Neural progenitor cell (in vitro differentiated cells): ENCODE measurements at regions not wholly inside any gene's neighbourhood (a gene's known extent, or its start where the extent isn't known, plus 50 kb on each side); places are given as distances from the start of the nearest gene placed in this dataset.

Experiments used
- DNase-seq: peaks from one replicate; pipeline ENCODE4 v3.0.0-alpha.2; 2016; ENCODE audit warnings: low spot score
- H2AFZ ChIP-seq: fragments of 200-600 bp; sonication (generic); replicated peaks from 2 replicates; pipeline ENCODE4 v1.6.1; 2016; ENCODE audit warnings: antibody characterized with exemption
- H3F3A ChIP-seq: fragments of 200-600 bp; sonication (generic); 2 replicates; pipeline ENCODE4 v1.6.1; 2016; ENCODE audit warnings: antibody characterized with exemption, low read depth
- H3K27ac ChIP-seq: fragments of 200-600 bp; sonication (generic); 2 replicates; pipeline ENCODE4 v1.5.1; 2016; ENCODE audit warnings: mild to moderate bottlenecking
- H3K27me3 ChIP-seq: fragments of 200-600 bp; sonication (generic); 2 replicates; pipeline ENCODE4 v1.6.1; 2016; ENCODE audit warnings: mild to moderate bottlenecking, moderate library complexity
- H3K36me3 ChIP-seq: fragments of 200-600 bp; sonication (generic); 2 replicates; pipeline ENCODE4 v1.5.1; 2016
- H3K4me1 ChIP-seq: fragments of 200-600 bp; sonication (generic); 2 replicates; pipeline ENCODE4 v1.6.1; 2016; ENCODE audit warnings: mixed run types
- H3K4me2 ChIP-seq: fragments of 200-600 bp; sonication (generic); 2 replicates; pipeline ENCODE4 v1.6.1; 2016
- H3K4me3 ChIP-seq: fragments of 200-600 bp; sonication (generic); 2 replicates; pipeline ENCODE4 v1.5.1; 2016
- H3K79me2 ChIP-seq: fragments of 200-600 bp; sonication (generic); 2 replicates; pipeline ENCODE4 v1.6.1; 2016; ENCODE audit warnings: low read depth
- H3K9ac ChIP-seq: fragments of 200-600 bp; sonication (generic); 2 replicates; pipeline ENCODE4 v1.6.1; 2016
- H3K9me3 ChIP-seq: fragments of 200-600 bp; sonication (generic); 2 replicates; pipeline ENCODE4 v1.5.1; 2016; ENCODE audit warnings: low read depth
- H4K20me1 ChIP-seq: fragments of 200-600 bp; sonication (generic); 2 replicates; pipeline ENCODE4 v1.6.1; 2016; ENCODE audit warnings: low read depth
- H3K27ac Mint-ChIP-seq: 3 replicates; pipeline ENCODE4 v1.8.0; 2021; ENCODE audit warnings: mixed read lengths
- H3K27me3 Mint-ChIP-seq: 2 replicates; pipeline ENCODE4 v1.8.0; 2022; ENCODE audit warnings: low read depth, mild to moderate bottlenecking, inconsistent platforms, moderate library complexity, mixed read lengths; ENCODE audit not compliant: insufficient read depth
- H3K36me3 Mint-ChIP-seq: 3 replicates; pipeline ENCODE4 v1.8.0; 2021; ENCODE audit warnings: mixed read lengths
- H3K4me1 Mint-ChIP-seq: 3 replicates; pipeline ENCODE4 v1.8.0; 2021; ENCODE audit warnings: mixed read lengths
- H3K4me3 Mint-ChIP-seq: 3 replicates; pipeline ENCODE4 v1.8.0; 2021; ENCODE audit warnings: mild to moderate bottlenecking, moderate library complexity, mixed read lengths
- H3K9me3 Mint-ChIP-seq: 3 replicates; pipeline ENCODE4 v1.8.0; 2020; ENCODE audit warnings: mixed read lengths
- EZH2 ChIP-seq: fragments of 200-600 bp; sonication (generic); IDR thresholded peaks from 2 replicates; pipeline ENCODE4 v1.6.1; 2017; ENCODE audit warnings: antibody characterized with exemption, mild to moderate bottlenecking, moderate library complexity
- EZH2phosphoT487 ChIP-seq: fragments of 200-600 bp; sonication (generic); IDR thresholded peaks from 2 replicates; pipeline ENCODE4 v1.6.1; 2017; ENCODE audit warnings: antibody characterized with exemption
- TF ChIP-seq, protein P1 (sequence below): fragments of 200-600 bp; sonication (generic); IDR thresholded peaks from 2 replicates; pipeline ENCODE4 v1.5.1; 2017; ENCODE audit warnings: antibody characterized with exemption, mild to moderate bottlenecking

DNA sequence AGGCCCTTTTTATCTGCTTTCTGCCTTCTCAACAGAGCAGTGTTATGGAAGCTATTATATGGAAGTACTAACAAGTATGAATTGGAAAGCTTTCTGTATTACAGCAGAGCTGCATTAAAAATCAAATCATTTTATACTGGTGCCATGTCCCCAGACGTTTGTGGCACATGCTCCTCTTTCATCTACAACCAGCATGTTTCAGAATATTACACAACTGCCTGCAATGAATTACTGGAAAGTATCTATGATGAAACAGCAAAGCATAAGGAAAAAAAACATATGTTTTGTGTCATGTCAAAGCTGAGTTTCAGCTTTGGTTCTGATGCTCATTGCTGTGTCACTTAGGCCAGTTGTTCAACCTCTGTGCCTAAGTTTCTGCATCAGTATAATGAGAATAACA, 576.8 kb downstream of the GBA3 start:
- H3K4me3 ChIP-seq: no peak overlapping the region
- no peak overlapping the region for H3K4me2 ChIP-seq
- H3K27ac Mint-ChIP-seq: no peak overlapping the region
- no peak overlapping the region for H2AFZ ChIP-seq
- no peaks in the 10 kb centered on the region for H3K27me3 Mint-ChIP-seq
- DNase-seq: no peak
- no peaks in the 10 kb centered on the region for H3K4me1 ChIP-seq
- H3K9me3 Mint-ChIP-seq: no peaks in the 10 kb centered on the region
- H3K9me3 ChIP-seq: no peaks in the 10 kb centered on the region
- H3K79me2 ChIP-seq: no peaks in the 10 kb centered on the region
- H3K9ac ChIP-seq: no peak overlapping the region
- H3K36me3 ChIP-seq: no peaks in the 10 kb centered on the region
- no peaks in the 10 kb centered on the region for H3K27me3 ChIP-seq
- no peaks in the 10 kb centered on the region for H3F3A ChIP-seq
- peaks cover 6% of the 10 kb centered on the region for H3K4me1 Mint-ChIP-seq
- H3K27ac ChIP-seq: no peak overlapping the region
- no peaks in the 10 kb centered on the region for H4K20me1 ChIP-seq
- H3K36me3 Mint-ChIP-seq: no peaks in the 10 kb centered on the region
- no peak overlapping the region for H3K4me3 Mint-ChIP-seq
- TF ChIP-seq EZH2phosphoT487 (no peak), EZH2 (no peak)
- TF ChIP-seq, protein P1, sequence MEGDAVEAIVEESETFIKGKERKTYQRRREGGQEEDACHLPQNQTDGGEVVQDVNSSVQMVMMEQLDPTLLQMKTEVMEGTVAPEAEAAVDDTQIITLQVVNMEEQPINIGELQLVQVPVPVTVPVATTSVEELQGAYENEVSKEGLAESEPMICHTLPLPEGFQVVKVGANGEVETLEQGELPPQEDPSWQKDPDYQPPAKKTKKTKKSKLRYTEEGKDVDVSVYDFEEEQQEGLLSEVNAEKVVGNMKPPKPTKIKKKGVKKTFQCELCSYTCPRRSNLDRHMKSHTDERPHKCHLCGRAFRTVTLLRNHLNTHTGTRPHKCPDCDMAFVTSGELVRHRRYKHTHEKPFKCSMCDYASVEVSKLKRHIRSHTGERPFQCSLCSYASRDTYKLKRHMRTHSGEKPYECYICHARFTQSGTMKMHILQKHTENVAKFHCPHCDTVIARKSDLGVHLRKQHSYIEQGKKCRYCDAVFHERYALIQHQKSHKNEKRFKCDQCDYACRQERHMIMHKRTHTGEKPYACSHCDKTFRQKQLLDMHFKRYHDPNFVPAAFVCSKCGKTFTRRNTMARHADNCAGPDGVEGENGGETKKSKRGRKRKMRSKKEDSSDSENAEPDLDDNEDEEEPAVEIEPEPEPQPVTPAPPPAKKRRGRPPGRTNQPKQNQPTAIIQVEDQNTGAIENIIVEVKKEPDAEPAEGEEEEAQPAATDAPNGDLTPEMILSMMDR: no peak

DNA sequence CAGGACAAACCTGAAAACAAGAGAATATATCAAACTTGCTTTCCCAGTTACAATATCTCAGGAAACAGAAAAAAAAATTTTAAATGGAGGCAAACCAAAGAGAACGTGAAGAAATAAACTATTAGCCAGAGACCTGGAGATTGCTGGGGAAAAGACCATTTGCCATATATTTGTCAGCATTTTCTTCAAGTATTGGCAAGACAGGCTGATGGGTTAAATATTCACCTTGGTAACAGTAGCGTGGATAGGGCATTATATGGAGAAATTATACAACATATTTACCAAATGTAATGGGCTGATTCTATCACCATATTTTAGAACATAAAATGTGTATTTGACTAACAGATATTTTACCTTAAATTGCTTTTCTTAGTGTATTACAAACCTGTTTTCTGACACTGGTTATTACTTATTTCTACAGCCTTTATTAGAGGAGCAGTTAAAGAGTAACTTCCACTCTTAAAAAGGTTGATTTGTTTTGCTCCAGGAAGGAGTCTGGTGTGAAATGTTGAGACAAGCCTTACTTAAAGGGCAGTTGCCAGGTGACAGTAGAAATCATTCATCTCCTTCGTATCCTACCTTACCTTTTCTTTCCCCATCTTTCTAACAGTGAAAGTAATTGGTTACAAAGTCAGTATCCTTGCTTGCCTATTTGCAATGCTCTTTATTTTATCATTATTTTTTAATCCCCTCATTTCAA, 575.5 kb downstream of the GBA3 start:
- no peak overlapping the region for H3K4me3 ChIP-seq
- no peak for TF ChIP-seq EZH2phosphoT487
- TF ChIP-seq EZH2: no peak
- TF ChIP-seq, protein P1: no peak
- no peak overlapping the region for H3K27ac ChIP-seq
- no peaks in the 10 kb centered on the region for H3K79me2 ChIP-seq
- Mint-ChIP-seq H3K9me3 (no peaks in the 10 kb centered on the region), H3K4me3 (no peak overlapping the region), H3K36me3 (no peaks in the 10 kb centered on the region), H3K27ac (no peak overlapping the region), H3K27me3 (no peaks in the 10 kb centered on the region), H3K4me1 (peaks cover 6% of the 10 kb centered on the region)
- no peaks in the 10 kb centered on the region for H3K9me3 ChIP-seq
- H3K4me2 ChIP-seq: no peak overlapping the region
- H3F3A ChIP-seq: no peaks in the 10 kb centered on the region
- H4K20me1 ChIP-seq: no peaks in the 10 kb centered on the region
- no peak overlapping the region for H3K9ac ChIP-seq
- no peak for DNase-seq
- no peak overlapping the region for H2AFZ ChIP-seq
- no peaks in the 10 kb centered on the region for H3K27me3 ChIP-seq
- no peaks in the 10 kb centered on the region for H3K4me1 ChIP-seq
- no peaks in the 10 kb centered on the region for H3K36me3 ChIP-seq

DNA sequence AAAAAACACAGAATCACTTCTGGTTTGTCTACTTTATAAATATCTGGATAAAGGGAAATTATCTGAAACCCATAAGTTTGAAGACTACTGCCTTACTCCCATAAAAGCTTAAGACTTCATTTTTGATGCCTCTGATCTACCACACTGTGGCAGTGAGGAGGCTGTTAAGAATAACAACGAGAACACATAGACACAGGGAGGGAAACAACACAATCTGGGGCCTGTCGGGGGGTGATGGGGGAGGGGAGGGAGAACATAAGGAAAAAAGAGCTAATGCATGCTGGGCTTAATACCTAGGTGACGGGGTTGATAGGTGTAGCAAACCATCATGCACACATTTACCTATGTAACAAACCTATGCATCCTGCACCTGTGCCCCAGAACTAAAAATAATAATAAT, 573.7 kb downstream of the GBA3 start:
- Histone ChIP-seq H3F3A (no peaks in the 10 kb centered on the region), H3K4me3 (no peak overlapping the region), H3K79me2 (no peaks in the 10 kb centered on the region), H3K36me3 (no peaks in the 10 kb centered on the region), H3K9ac (no peak overlapping the region), H2AFZ (no peak overlapping the region), H3K4me2 (no peak overlapping the region), H3K27me3 (no peaks in the 10 kb centered on the region), H3K27ac (no peak overlapping the region), H4K20me1 (no peaks in the 10 kb centered on the region), H3K9me3 (no peaks in the 10 kb centered on the region), H3K4me1 (no peaks in the 10 kb centered on the region)
- no peak for TF ChIP-seq EZH2phosphoT487
- no peak for TF ChIP-seq EZH2
- TF ChIP-seq, protein P1: peak; percentile 16
- Mint-ChIP-seq H3K4me1 (peaks cover 6% of the 10 kb centered on the region), H3K27ac (peak overlapping the region; percentile 58), H3K4me3 (no peak overlapping the region), H3K27me3 (no peaks in the 10 kb centered on the region), H3K36me3 (no peaks in the 10 kb centered on the region), H3K9me3 (peaks cover 2% of the 10 kb centered on the region)
- peak; percentile 6 for DNase-seq
